AG04450 (cell line): ENCODE measurements at regions not wholly inside any gene's neighbourhood (a gene's known extent, or its start where the extent isn't known, plus 50 kb on each side); places are given as distances from the start of the nearest gene placed in this dataset.

ENCODE experiments used
- CTCF ChIA-PET: fragments of 300-600, 350-600 bp; formaldehyde crosslinking; extraction: SDS; loops from one replicate; lab custom pipeline; 2022; ENCODE audit warnings: antibody characterized with exemption, inconsistent platforms; lab: Charles Lee
- POLR2A ChIA-PET: fragments of 350-600 bp; formaldehyde crosslinking; extraction: SDS; loops from one replicate; lab custom pipeline; 2021; ENCODE audit warnings: antibody characterized with exemption, inconsistent platforms; lab: Yijun Ruan, JAX
- DNase-seq: peaks from one replicate; pipeline ENCODE4 v3.0.0-alpha.2; 2011; ENCODE audit warnings: low read depth, low spot score
- H3K27ac ChIP-seq: one replicate; pipeline ENCODE4 v1.5.1; 2012; ENCODE audit warnings: low read depth, low read length, control low read depth
- H3K27me3 ChIP-seq: one replicate; pipeline ENCODE4 v1.6.0; 2012; ENCODE audit warnings: low read length; ENCODE audit not compliant: control insufficient read depth, insufficient read depth
- H3K4me3 ChIP-seq: 2 replicates; pipeline ENCODE4 v1.5.1; 2011; ENCODE audit warnings: mild to moderate bottlenecking, low read depth, low read length, control low read depth
- H3K9me3 ChIP-seq: 2 replicates; pipeline ENCODE4 v1.5.1; 2012; ENCODE audit warnings: low read length; ENCODE audit not compliant: control insufficient read depth, insufficient read depth
- CTCF ChIP-seq: IDR thresholded peaks from 2 replicates; pipeline ENCODE4 v1.5.1; 2011; ENCODE audit warnings: low read depth, low read length, control low read depth, inconsistent platforms

DNA sequence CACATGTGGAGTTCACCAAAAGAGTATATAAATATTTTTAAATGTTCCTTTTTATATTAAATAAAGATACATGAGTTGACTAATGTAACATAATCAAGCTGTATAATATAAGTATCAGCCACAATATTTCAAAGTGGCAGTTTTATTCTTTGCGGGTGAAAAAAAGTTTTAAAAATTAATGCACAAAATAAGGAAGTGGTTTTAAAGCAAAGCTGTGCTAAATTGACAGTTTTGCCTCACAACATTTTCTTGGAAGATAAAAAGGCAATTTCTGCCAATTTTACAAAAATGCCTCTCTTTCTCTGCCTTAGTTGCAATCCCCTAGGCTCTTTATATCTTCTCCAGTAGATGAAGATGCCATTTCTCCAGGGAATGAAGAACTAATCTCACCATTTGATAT, 719.1 kb downstream of the C12orf50 start:
- Histone ChIP-seq H3K27me3 (no peaks in the 10 kb centered on the region), H3K9me3 (no peaks in the 10 kb centered on the region), H3K27ac (no peak overlapping the region), H3K4me3 (no peak overlapping the region)
- DNase-seq: no peak
- POLR2A ChIA-PET: no interaction called here
- no peak for TF ChIP-seq CTCF
- CTCF ChIA-PET: no interaction called here

- Histone ChIP-seq H3K4me3 (no peak overlapping the region), H3K27ac (no peak overlapping the region), H3K27me3 (no peaks in the 10 kb centered on the region), H3K9me3 (no peaks in the 10 kb centered on the region)
- no peak for DNase-seq
- ChIA-PET POLR2A (no interaction called here), CTCF (no interaction called here)
- no peak for TF ChIP-seq CTCF
These were observed 723.7 kb downstream of the C12orf50 start for GRCh38 chr12:87305481-87305880.

GRCh38 chr12:87304406-87304805, 724.8 kb downstream of the C12orf50 start:
- H3K9me3 ChIP-seq: no peaks in the 10 kb centered on the region
- POLR2A ChIA-PET: no interaction called here
- CTCF ChIA-PET: no interaction called here
- no peak for DNase-seq
- no peaks in the 10 kb centered on the region for H3K27me3 ChIP-seq
- no peak for TF ChIP-seq CTCF
- H3K4me3 ChIP-seq: no peak overlapping the region
- no peak overlapping the region for H3K27ac ChIP-seq

DNA sequence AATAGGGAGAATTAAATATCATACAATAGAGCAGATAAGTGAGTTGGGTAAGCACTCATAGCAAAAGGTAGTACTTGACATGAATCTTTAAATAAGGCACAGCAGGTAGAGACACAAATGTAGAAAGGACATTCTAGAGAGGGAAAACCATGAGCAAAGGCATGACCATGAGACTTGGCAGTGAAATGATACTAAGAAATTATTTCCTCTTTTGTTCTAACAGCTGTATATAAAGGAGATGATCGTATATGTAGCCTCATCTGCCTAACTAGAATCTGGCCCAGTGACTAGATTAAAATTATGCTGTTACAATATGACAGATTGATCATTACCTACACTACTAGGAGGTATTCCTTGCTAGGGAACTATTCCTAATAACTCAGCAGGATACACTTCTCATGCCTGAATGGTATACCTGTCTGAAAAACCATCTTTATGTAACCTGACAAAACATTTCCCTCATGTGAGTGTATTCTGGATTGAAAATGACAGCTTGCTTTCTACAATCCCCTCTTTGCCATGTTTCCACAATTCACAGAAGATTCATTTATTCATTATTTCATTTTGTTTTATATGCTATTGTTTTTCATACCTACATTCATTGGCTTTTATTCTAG, 725.7 kb downstream of the C12orf50 start:
- H3K4me3 ChIP-seq: no peak overlapping the region
- no peak overlapping the region for H3K27ac ChIP-seq
- no peaks in the 10 kb centered on the region for H3K27me3 ChIP-seq
- H3K9me3 ChIP-seq: no peaks in the 10 kb centered on the region
- ChIA-PET POLR2A (no interaction called here), CTCF (no interaction called here)
- DNase-seq: no peak
- no peak for TF ChIP-seq CTCF

- no peaks in the 10 kb centered on the region for H3K27me3 ChIP-seq
- POLR2A ChIA-PET: no interaction called here
- H3K9me3 ChIP-seq: no peaks in the 10 kb centered on the region
- H3K4me3 ChIP-seq: no peak overlapping the region
- CTCF ChIA-PET: no interaction called here
- no peak for DNase-seq
- no peak for TF ChIP-seq CTCF
- no peak overlapping the region for H3K27ac ChIP-seq
These were observed 727.0 kb downstream of the C12orf50 start for GRCh38 chr12:87302126-87302745.
